HG03060 (cell line): ENCODE measurements at regions not wholly inside any gene's neighbourhood (a gene's known extent, or its start where the extent isn't known, plus 50 kb on each side); places are given as distances from the start of the nearest gene placed in this dataset.

ENCODE experiments used
- ATAC-seq: cut with Tn5 transposase; IDR thresholded peaks from one replicate; pipeline ENCODE4 v1.9.1; 2021; ENCODE audit warnings: low read depth, moderate number of reproducible peaks; ENCODE audit not compliant: unreplicated experiment

- ATAC-seq: no peak
Measured at GRCh38 chr1:232522189-232522588, 107.7 kb downstream of the SIPA1L2 start.

- ATAC-seq: no peak
Measured at GRCh38 chr1:232521660-232522059, 108.3 kb downstream of the SIPA1L2 start.

GRCh38 chr1:232519186-232519585 lies 110.7 kb downstream of the SIPA1L2 start:
- no peak for ATAC-seq

- ATAC-seq: no peak
Measured at GRCh38 chr1:232518349-232518748, 111.6 kb downstream of the SIPA1L2 start.

- no peak for ATAC-seq
Measured at GRCh38 chr1:232517204-232517603, 112.7 kb downstream of the SIPA1L2 start.

GRCh38 chr1:232515706-232516105 lies 114.2 kb downstream of the SIPA1L2 start:
- ATAC-seq: no peak

GRCh38 chr1:232512712-232513111 lies 117.2 kb downstream of the SIPA1L2 start:
- no peak for ATAC-seq

- ATAC-seq: no peak
Measured at GRCh38 chr1:232511172-232511571, 118.8 kb downstream of the SIPA1L2 start.

GRCh38 chr1:232510367-232511110 lies 119.4 kb downstream of the SIPA1L2 start:
- ATAC-seq: no peak

GRCh38 chr1:232509570-232509969 lies 120.4 kb downstream of the SIPA1L2 start:
- no peak for ATAC-seq

- ATAC-seq: no peak
Measured at GRCh38 chr1:232508130-232508701, 121.7 kb downstream of the SIPA1L2 start.

- no peak for ATAC-seq
Measured at GRCh38 chr1:232507571-232507970, 122.4 kb downstream of the SIPA1L2 start.

GRCh38 chr1:232505884-232506283 lies 124.0 kb downstream of the SIPA1L2 start:
- no peak for ATAC-seq

- no peak for ATAC-seq
Measured at GRCh38 chr1:232504651-232505050, 125.3 kb downstream of the SIPA1L2 start.

- ATAC-seq: no peak
Measured at GRCh38 chr1:232503497-232503896, 126.4 kb downstream of the SIPA1L2 start.

GRCh38 chr1:232501854-232502253 lies 128.1 kb downstream of the SIPA1L2 start:
- ATAC-seq: no peak

- ATAC-seq: no peak
Measured at GRCh38 chr1:232499188-232499587, 130.7 kb downstream of the SIPA1L2 start.

- no peak for ATAC-seq
Measured at GRCh38 chr1:232493869-232494268, 136.1 kb downstream of the SIPA1L2 start.

GRCh38 chr1:232489256-232489655 lies 140.7 kb downstream of the SIPA1L2 start:
- ATAC-seq: no peak

GRCh38 chr1:232487236-232487635 lies 142.7 kb downstream of the SIPA1L2 start:
- ATAC-seq: no peak

GRCh38 chr1:232486454-232487207 lies 143.3 kb downstream of the SIPA1L2 start:
- no peak for ATAC-seq

- no peak for ATAC-seq
Measured at GRCh38 chr1:232486006-232486405, 143.9 kb downstream of the SIPA1L2 start.
